Heart right ventricle (tissue), 16 donors: ENCODE measurements at regions not wholly inside any gene's neighbourhood (a gene's known extent, or its start where the extent isn't known, plus 50 kb on each side); places are given as distances from the start of the nearest gene placed in this dataset.

Experiments
- ATAC-seq, 8 donors: fragments of 200-7000 bp; cut with Tn5 transposase; one replicate each; pipeline ENCODE4 v1.9.1; 2020; ENCODE audit warnings: mild to moderate bottlenecking in 8 of 8, moderate library complexity in 8 of 8, moderate number of reproducible peaks in 1 of 8
- DNase-seq, 2 donors: peaks; one replicate each; pipeline ENCODE4 v3.0.0-alpha.2; 2020
- H3K27ac ChIP-seq, 10 donors: fragments of 200-600 bp; sonication (generic) in 2 of 10; one replicate each; pipeline versions ENCODE4 v1.5.0 to v1.8.0; 2020 to 2022; ENCODE audit warnings: mild to moderate bottlenecking in 3 of 10
- H3K27me3 ChIP-seq, 7 donors: fragments of 200-600 bp; one replicate each; pipeline ENCODE4 v1.8.0; 2021 to 2022; ENCODE audit warnings: mild to moderate bottlenecking in 2 of 7
- H3K36me3 ChIP-seq, 9 donors: fragments of 200-600 bp; sonication (generic) in 1 of 9; one replicate each; pipeline versions ENCODE4 v1.5.0 to v1.8.0; 2020 to 2022; ENCODE audit warnings: mild to moderate bottlenecking in 2 of 9
- H3K4me1 ChIP-seq, 9 donors: fragments of 200-600 bp; sonication (generic) in 1 of 9; one replicate each; pipeline versions ENCODE4 v1.5.0 to v1.8.0; 2020 to 2022; ENCODE audit warnings: mild to moderate bottlenecking in 4 of 9
- H3K4me3 ChIP-seq, 10 donors: fragments of 200-600 bp; sonication (generic) in 2 of 10; one replicate each; pipeline versions ENCODE4 v1.5.0 to v1.8.0; 2020 to 2022; ENCODE audit warnings: mild to moderate bottlenecking in 7 of 10, moderate library complexity in 2 of 10
- H3K9me3 ChIP-seq, 11 donors: fragments of 200-600 bp in 10 of 11; sonication (generic) in 2 of 11; one replicate each; pipeline versions ENCODE4 v1.5.0 to v1.8.0; 2013 to 2022; ENCODE audit warnings: mild to moderate bottlenecking in 2 of 11, control low read depth in 1 of 11, moderate library complexity in 1 of 11
- CTCF ChIP-seq, 9 donors: fragments of 200-600 bp; sonication (generic) in 2 of 9; IDR thresholded peaks; one replicate each; pipeline versions ENCODE4 v1.5.0 to v1.8.0; 2021 to 2022; ENCODE audit warnings: antibody characterized with exemption in 9 of 9, mild to moderate bottlenecking in 5 of 9, moderate library complexity in 1 of 9
- WGBS, 2 donors: extraction: QIAGEN DNeasy Blood & Tissue Kit; methylation state at CpG; one replicate each; pipeline ENCODE4 v1.1.7; 2013; ENCODE audit warnings: inconsistent platforms in 1 of 2; 5-methylcytosine and 5-hydroxymethylcytosine counted together
- intact Hi-C, 10 donors: fragments of 100-400 bp; cut with DNase I; formaldehyde crosslinking; loops; one replicate each; pipeline versions ENCODE4 v1.11.1 to v1.14.2; 2022
- donor health status: Arrhythmogenic right ventricular cardiomyopathy.
- donor health status: ischemic (EF 13 %, LVEDD 7.1; RV severe dilation, severe dysfunction).
- donor health status: healthy with polysubstance abuse.
- donor health status: DM: no; HTN: yes; CAD: no.
- donor health status: DM: no; HTN: no; CAD: no.
- donor health status: ischemic (EF 25% LVEDD 6.9; RV normal size, moderate dysfunction).
- donor health status: ischemic (EF 25% LVEDD 5.7; RV mildly dilated, moderate dysfunction).
- donor health status: healthy.
- donor health status: DM: yes; HTN: yes; CAD: no.
- donor health status: Ischemic cardiomyopathy.
- donor health status: ischemic (EF 35%, LVEDD 5.7; RV mildly dilated, moderate dysfunction).
- donor health status: nonischemic (EF 11% LVEDD 7.7; RV severe dilation, severe dysfunction).
- donor health status: DM: yes; HTN: yes; CAD: no.
- donor health status: PGD.
- donor health status: ischemic (EF 29% LVEDD 5.4; RV normal size, mild dysfunction).
- donor health status: nonischemic (EF 23%, LVEDD 6.1; RV moderate dilation, normal function).

DNA sequence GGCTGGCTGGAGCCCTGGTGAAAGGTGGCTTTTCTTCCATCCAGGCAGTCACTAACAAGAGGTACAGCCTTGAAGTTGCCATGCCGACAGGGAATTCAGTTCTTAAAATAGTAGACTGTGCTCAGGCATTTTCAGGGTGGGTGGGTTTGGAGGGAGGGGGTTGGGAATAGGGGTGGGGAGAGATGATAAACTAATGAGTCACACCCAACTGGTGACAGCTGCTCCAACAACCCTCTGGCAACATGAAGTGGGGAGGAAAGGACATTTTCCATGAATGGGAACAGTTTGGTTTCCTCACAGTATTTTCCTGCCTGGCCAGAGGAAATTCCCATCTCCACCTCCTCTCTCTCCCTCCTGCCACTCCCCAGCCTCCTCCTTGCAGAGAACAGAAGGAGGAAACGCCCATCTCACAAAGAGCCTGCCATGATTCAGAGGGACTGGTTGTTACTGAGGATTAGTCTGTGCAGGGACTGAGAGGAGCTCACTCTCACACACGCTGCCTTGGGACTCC, 113.0 kb upstream of the SLC1A4 start:
- intact Hi-C loops = loop anchor here in 2 of 10 donors (10.0 kb wide), 1 partner anchor 541 kb away; no protein-coding TSS in a partner anchor
- TF ChIP-seq CTCF (IDR thresholded peaks at IDR 0.05) = no peak
- DNase-seq (peak in 1 of 2 donors; percentile 43), ATAC-seq (peak; percentile 36 to 90 (median 82))
- H3K27ac ChIP-seq = peak overlapping the region in 5 of 10 donors; percentile 11 to 44 (median 30)
- 20 to 24% methylated on average over 3 of the region's 3 CpGs for WGBS, 2 donors
- no peak overlapping the region for H3K4me3 ChIP-seq
- H3K4me1 ChIP-seq = peaks cover 0 to 27% (median 15%) of the 10 kb centered on the region in 9 donors
- H3K36me3 ChIP-seq = no peaks in the 10 kb centered on the region
- no peaks in the 10 kb centered on the region for H3K9me3 ChIP-seq
- no peaks in the 10 kb centered on the region for H3K27me3 ChIP-seq

- Histone ChIP-seq H3K4me1 (peaks cover 0 to 23% (median 13%) of the 10 kb centered on the region in 9 donors), H3K36me3 (no peaks in the 10 kb centered on the region), H3K4me3 (no peak overlapping the region), H3K27ac (no peak overlapping the region), H3K27me3 (no peaks in the 10 kb centered on the region), H3K9me3 (no peaks in the 10 kb centered on the region)
- WGBS, 2 donors = 87 to 92% methylated on average over 5 of the region's 5 CpGs
- TF ChIP-seq CTCF (IDR thresholded peaks at IDR 0.05) = no peak
- DNase-seq = no peak
- intact Hi-C loops = loop anchor here in 2 of 10 donors (10.0 kb wide), 1 partner anchor 545 kb away; no protein-coding TSS in a partner anchor
- no peak for ATAC-seq
Measured at GRCh38 chr2:64879745-64880144, 109.5 kb upstream of the SLC1A4 start.

- Histone ChIP-seq H3K27ac (no peak overlapping the region), H3K36me3 (no peaks in the 10 kb centered on the region), H3K27me3 (no peaks in the 10 kb centered on the region), H3K4me1 (peaks cover 0 to 23% (median 13%) of the 10 kb centered on the region in 9 donors), H3K9me3 (no peaks in the 10 kb centered on the region), H3K4me3 (no peak overlapping the region)
- 78 to 80% methylated on average over 12 of the region's 12 CpGs for WGBS, 2 donors
- intact Hi-C loops = no loop called here
- DNase-seq (no peak), ATAC-seq (no peak)
- no peak for TF ChIP-seq CTCF (IDR thresholded peaks at IDR 0.05)
Measured at GRCh38 chr2:64880193-64880951, 108.8 kb upstream of the SLC1A4 start.

DNA sequence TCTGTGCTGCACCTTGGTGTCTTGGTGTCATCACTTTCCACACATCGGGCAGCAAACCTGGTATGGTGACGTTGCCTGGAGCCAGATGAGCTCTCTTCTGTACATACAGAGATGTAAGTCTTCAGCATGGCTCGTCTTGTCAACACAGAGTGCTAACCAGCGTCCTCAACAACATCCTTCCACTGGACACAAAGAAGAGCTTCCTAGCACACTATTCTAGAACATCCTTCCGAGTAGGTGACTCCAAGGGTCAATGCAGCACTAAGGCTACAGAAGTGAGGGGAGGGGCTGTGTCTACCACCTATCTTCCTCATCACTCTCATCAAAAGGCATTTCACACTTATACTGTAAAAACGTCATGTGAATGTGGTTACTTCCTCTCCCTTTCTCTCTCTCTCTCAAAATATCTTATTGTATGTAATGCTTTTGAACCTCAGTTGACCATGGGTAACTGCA, 108.1 kb upstream of the SLC1A4 start:
- no peak overlapping the region for H3K4me3 ChIP-seq
- no peaks in the 10 kb centered on the region for H3K27me3 ChIP-seq
- TF ChIP-seq CTCF (IDR thresholded peaks at IDR 0.05) = no peak
- DNase-seq = no peak
- no peak overlapping the region for H3K27ac ChIP-seq
- no peaks in the 10 kb centered on the region for H3K36me3 ChIP-seq
- no peak for ATAC-seq
- intact Hi-C loops = no loop called here
- WGBS, 2 donors = 87 to 91% methylated on average over 6 of the region's 6 CpGs
- H3K9me3 ChIP-seq = no peaks in the 10 kb centered on the region
- peaks cover 0 to 20% (median 8%) of the 10 kb centered on the region in 9 donors for H3K4me1 ChIP-seq
